Stimulated activated naive B cell treated with anti-CD40 and anti-IgM and Interleukin-4, amounts not matched to agents 10 μg/mL and 1 μg/mL and 100 μg/mL, for 72 hours (primary cell): ENCODE measurements at regions not wholly inside any gene's neighbourhood (a gene's known extent, or its start where the extent isn't known, plus 50 kb on each side); places are given as distances from the start of the nearest gene placed in this dataset.
A peak's percentile ranks its signal among the peaks of the same experiment; 100 is the strongest.
"Not testable (repeated sequence)": the region's sequence is repeated elsewhere in the genome, so short reads cannot be mapped to it uniquely, and the experiment has no call there.

Experiments
- ATAC-seq, 2 donors: fragments of 150-1000 bp; cut with Tn5 transposase; replicated peaks; 2 replicates each; pipeline ENCODE4 v1.10.0; 2021; ENCODE audit warnings: moderate library complexity in 1 of 2
- DNase-seq: peaks from one replicate; pipeline ENCODE4 v3.0.0; 2021
- H3K27ac Mint-ChIP-seq: one replicate; pipeline ENCODE4 v1.8.0; 2022; ENCODE audit warnings: mild to moderate bottlenecking, mixed read lengths
- H3K27me3 Mint-ChIP-seq, 2 donors: one replicate each; pipeline ENCODE4 v1.8.0; 2022; ENCODE audit warnings: mixed read lengths in 2 of 2
- H3K36me3 Mint-ChIP-seq, 2 donors: one replicate each; pipeline ENCODE4 v1.8.0; 2022; ENCODE audit warnings: mixed read lengths in 2 of 2, mild to moderate bottlenecking in 1 of 2
- H3K4me1 Mint-ChIP-seq, 2 donors: one replicate each; pipeline ENCODE4 v1.8.0; 2022; ENCODE audit warnings: mixed read lengths in 2 of 2, mild to moderate bottlenecking in 1 of 2
- H3K4me3 Mint-ChIP-seq, 2 donors: one replicate each; pipeline ENCODE4 v1.8.0; 2022; ENCODE audit warnings: mild to moderate bottlenecking in 2 of 2, mixed read lengths in 2 of 2, moderate library complexity in 1 of 2
- H3K9me3 Mint-ChIP-seq, 2 donors: one replicate each; pipeline ENCODE4 v1.8.0; 2022; ENCODE audit warnings: mixed read lengths in 2 of 2, mild to moderate bottlenecking in 1 of 2

GRCh38 chr5:112522891-112523673 is 104.0 kb upstream of the EPB41L4A start:
- peak; percentile 53 for DNase-seq
- not testable (repeated sequence) for H3K27me3 Mint-ChIP-seq

GRCh38 chr5:112523674-112524263 is 104.7 kb upstream of the EPB41L4A start:
- ATAC-seq, result peak; percentile 83 to 84
- H3K4me3 Mint-ChIP-seq, result peak overlapping the region; percentile 77 to 78
- H3K27ac Mint-ChIP-seq, result peak overlapping the region; percentile 88
- peaks cover 24% of the 10 kb centered on the region in 2 donors for H3K9me3 Mint-ChIP-seq
- H3K4me1 Mint-ChIP-seq, result peaks cover 66 to 81% of the 10 kb centered on the region in 2 donors
- H3K27me3 Mint-ChIP-seq, result not testable (repeated sequence)
- DNase-seq, result peak; percentile 74
- peaks cover 31 to 39% of the 10 kb centered on the region in 2 donors for H3K36me3 Mint-ChIP-seq

More at GRCh38 chr5:112522891-112523673, 104.0 kb upstream of the EPB41L4A start:
- H3K9me3 Mint-ChIP-seq, result peaks cover 28 to 30% of the 10 kb centered on the region in 2 donors
- H3K4me1 Mint-ChIP-seq, result peaks cover 63 to 85% of the 10 kb centered on the region in 2 donors
- peaks cover 31 to 46% of the 10 kb centered on the region in 2 donors for H3K36me3 Mint-ChIP-seq
- H3K4me3 Mint-ChIP-seq, result peak overlapping the region; percentile 77 to 78
- H3K27ac Mint-ChIP-seq, result peak overlapping the region; percentile 88
- peak; percentile 65 to 78 for ATAC-seq

DNA sequence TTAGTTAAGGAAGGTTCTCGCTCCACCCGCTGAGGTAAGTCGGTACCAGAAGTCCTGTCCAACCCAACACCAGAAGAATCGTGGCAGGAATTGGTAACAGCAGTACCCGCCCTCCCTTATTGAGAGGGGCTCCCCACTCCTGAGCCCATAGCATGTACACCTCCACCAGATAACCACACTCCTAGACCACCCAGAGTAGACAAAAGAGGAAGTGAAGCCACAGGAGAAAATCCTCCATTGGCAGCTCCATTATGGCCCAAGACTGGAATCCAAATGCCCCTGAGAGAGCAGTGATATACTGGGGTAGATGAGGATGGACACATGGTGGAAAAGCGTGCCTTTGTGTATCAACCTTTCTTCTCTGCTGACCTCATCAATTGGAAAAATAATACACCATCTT is 106.1 kb upstream of the EPB41L4A start:
- Mint-ChIP-seq H3K27ac (peak overlapping the region; percentile 88), H3K27me3 (no peaks in the 10 kb centered on the region), H3K9me3 (peaks cover 15 to 19% of the 10 kb centered on the region in 2 donors), H3K4me3 (peak overlapping the region; percentile 77 to 78), H3K4me1 (peaks cover 66 to 81% of the 10 kb centered on the region in 2 donors), H3K36me3 (peaks cover 22 to 34% of the 10 kb centered on the region in 2 donors)
- DNase-seq (no peak), ATAC-seq (no peak)

DNA sequence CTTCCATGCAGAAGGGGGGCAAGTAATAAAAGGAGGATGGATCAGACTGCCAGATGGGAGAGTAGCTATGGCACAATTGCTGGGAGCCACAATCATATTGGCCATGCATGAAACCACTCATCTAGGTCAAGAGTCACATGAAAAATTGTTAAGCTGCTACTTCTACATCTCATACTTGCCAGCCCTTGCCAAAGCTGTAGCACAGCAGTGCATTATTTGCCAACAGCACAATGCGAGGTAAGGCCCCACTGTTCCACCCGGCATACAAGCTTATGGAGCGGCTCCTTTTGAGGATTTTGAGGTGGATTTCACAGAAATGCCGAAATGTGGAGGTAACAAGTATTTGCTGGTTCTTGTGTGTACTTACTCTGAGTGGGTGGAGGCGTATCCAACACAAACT is 109.9 kb upstream of the EPB41L4A start:
- H3K4me3 Mint-ChIP-seq, result no peak overlapping the region
- peaks cover 15 to 34% of the 10 kb centered on the region in 2 donors for H3K36me3 Mint-ChIP-seq
- peaks cover 13 to 16% of the 10 kb centered on the region in 2 donors for H3K9me3 Mint-ChIP-seq
- ATAC-seq (no peak), DNase-seq (no peak)
- no peaks in the 10 kb centered on the region for H3K27me3 Mint-ChIP-seq
- H3K27ac Mint-ChIP-seq, result no peak overlapping the region
- peaks cover 56 to 72% of the 10 kb centered on the region in 2 donors for H3K4me1 Mint-ChIP-seq

GRCh38 chr5:112529525-112529924 is 110.4 kb upstream of the EPB41L4A start:
- Mint-ChIP-seq H3K4me1 (peaks cover 56 to 72% of the 10 kb centered on the region in 2 donors), H3K9me3 (peaks cover 13 to 18% of the 10 kb centered on the region in 2 donors), H3K36me3 (peaks cover 15 to 37% of the 10 kb centered on the region in 2 donors), H3K27me3 (no peaks in the 10 kb centered on the region), H3K27ac (peak overlapping the region; percentile 14), H3K4me3 (no peak overlapping the region)
- DNase-seq (no peak), ATAC-seq (peak in 1 of 2 donors; percentile 48)

- peaks cover 3% of the 10 kb centered on the region in 2 donors for H3K9me3 Mint-ChIP-seq
- H3K27ac Mint-ChIP-seq, result peak overlapping the region; percentile 94
- ATAC-seq, result peak; percentile 80 to 86
- H3K36me3 Mint-ChIP-seq, result peaks cover 3 to 22% of the 10 kb centered on the region in 2 donors
- H3K4me1 Mint-ChIP-seq, result peaks cover 41 to 54% of the 10 kb centered on the region in 2 donors
- DNase-seq, result no peak
- peak overlapping the region; percentile 67 to 75 for H3K4me3 Mint-ChIP-seq
- no peaks in the 10 kb centered on the region for H3K27me3 Mint-ChIP-seq
These were observed 113.7 kb upstream of the EPB41L4A start for GRCh38 chr5:112532654-112533360.

DNA sequence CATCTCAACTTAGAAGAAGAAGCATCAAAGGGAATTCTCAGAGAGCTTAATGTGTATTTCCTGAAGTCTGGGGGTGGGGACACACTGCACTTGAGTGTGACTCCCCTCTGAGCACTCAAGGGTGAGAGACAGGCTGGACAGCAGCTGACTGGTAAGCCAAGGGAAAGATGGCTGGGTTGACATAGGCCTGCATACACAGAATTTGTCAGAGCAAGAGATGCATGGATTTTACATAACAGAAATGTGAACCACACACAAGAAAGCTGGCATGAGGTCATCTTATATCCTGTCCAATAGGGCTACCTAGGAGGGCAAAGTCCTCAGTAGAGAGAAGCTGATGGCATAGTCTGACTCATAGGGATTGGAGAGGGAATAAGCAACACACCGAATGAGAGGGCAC is 114.3 kb upstream of the EPB41L4A start:
- H3K27ac Mint-ChIP-seq, result peak overlapping the region; percentile 94
- peaks cover 3 to 22% of the 10 kb centered on the region in 2 donors for H3K36me3 Mint-ChIP-seq
- H3K4me3 Mint-ChIP-seq, result peak overlapping the region; percentile 67 to 75

DNA sequence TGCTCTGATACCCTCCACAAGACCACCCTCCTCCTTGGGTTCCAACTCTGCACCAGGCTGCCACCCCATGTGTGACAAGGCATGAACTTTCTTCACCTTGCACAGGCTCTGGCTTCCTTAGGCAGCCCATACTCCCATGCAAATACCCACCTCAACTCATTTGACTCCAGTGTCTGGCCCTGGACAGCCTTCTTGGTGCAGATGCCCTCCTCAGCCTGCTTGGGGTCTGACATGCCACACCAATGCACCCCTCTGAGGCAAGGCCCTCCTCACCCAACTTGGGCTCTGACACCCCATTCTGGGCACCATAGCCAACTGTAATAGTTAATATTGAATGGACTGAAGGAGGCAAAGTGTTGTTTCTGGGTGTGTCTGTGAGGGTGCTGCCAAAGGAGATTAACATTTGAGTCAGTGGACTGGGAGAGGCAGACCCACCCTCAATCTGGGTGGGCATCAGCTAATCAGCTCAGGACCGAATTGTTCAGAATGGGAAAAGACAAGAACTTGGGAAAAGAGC is 115.0 kb upstream of the EPB41L4A start:
- Mint-ChIP-seq H3K27me3 (no peaks in the 10 kb centered on the region), H3K9me3 (peaks cover 3% of the 10 kb centered on the region in 2 donors), H3K4me1 (peaks cover 36 to 48% of the 10 kb centered on the region in 2 donors), H3K27ac (peak overlapping the region; percentile 89), H3K4me3 (peak overlapping the region in 1 of 2 donors; percentile 36), H3K36me3 (peaks cover 6 to 22% of the 10 kb centered on the region in 2 donors)
- ATAC-seq (no peak), DNase-seq (no peak)

More for the DNA sequence above, 114.3 kb upstream of the EPB41L4A start:
- H3K27me3 Mint-ChIP-seq, result no peaks in the 10 kb centered on the region
- DNase-seq, result peak; percentile 30
- H3K4me1 Mint-ChIP-seq, result peaks cover 39 to 54% of the 10 kb centered on the region in 2 donors
- peak; percentile 71 to 81 for ATAC-seq
- peaks cover 3% of the 10 kb centered on the region in 2 donors for H3K9me3 Mint-ChIP-seq

- ATAC-seq, result no peak
- peaks cover 6 to 25% of the 10 kb centered on the region in 2 donors for H3K36me3 Mint-ChIP-seq
- peak overlapping the region; percentile 89 for H3K27ac Mint-ChIP-seq
- H3K27me3 Mint-ChIP-seq, result no peaks in the 10 kb centered on the region
- peaks cover 3% of the 10 kb centered on the region in 2 donors for H3K9me3 Mint-ChIP-seq
- peaks cover 33 to 42% of the 10 kb centered on the region in 2 donors for H3K4me1 Mint-ChIP-seq
- H3K4me3 Mint-ChIP-seq, result peak overlapping the region in 1 of 2 donors; percentile 36
- no peak for DNase-seq
These were observed 115.7 kb upstream of the EPB41L4A start for GRCh38 chr5:112534611-112535255.

- H3K4me3 Mint-ChIP-seq, result no peak overlapping the region
- peaks cover 3% of the 10 kb centered on the region in 2 donors for H3K9me3 Mint-ChIP-seq
- DNase-seq (no peak), ATAC-seq (no peak)
- peak overlapping the region; percentile 16 for H3K27ac Mint-ChIP-seq
- no peaks in the 10 kb centered on the region for H3K27me3 Mint-ChIP-seq
- H3K36me3 Mint-ChIP-seq, result peaks cover 6 to 23% of the 10 kb centered on the region in 2 donors
- H3K4me1 Mint-ChIP-seq, result peaks cover 33 to 36% of the 10 kb centered on the region in 2 donors
These were observed 116.3 kb upstream of the EPB41L4A start for GRCh38 chr5:112535356-112535755.

GRCh38 chr5:112544558-112544957 is 125.5 kb upstream of the EPB41L4A start:
- not testable (repeated sequence) for H3K4me3 Mint-ChIP-seq, H3K36me3 Mint-ChIP-seq, DNase-seq, H3K9me3 Mint-ChIP-seq, H3K27ac Mint-ChIP-seq, ATAC-seq
- peaks cover 6 to 10% of the 10 kb centered on the region in 2 donors for H3K4me1 Mint-ChIP-seq
- peaks cover 0 to 13% of the 10 kb centered on the region in 2 donors for H3K27me3 Mint-ChIP-seq

DNA sequence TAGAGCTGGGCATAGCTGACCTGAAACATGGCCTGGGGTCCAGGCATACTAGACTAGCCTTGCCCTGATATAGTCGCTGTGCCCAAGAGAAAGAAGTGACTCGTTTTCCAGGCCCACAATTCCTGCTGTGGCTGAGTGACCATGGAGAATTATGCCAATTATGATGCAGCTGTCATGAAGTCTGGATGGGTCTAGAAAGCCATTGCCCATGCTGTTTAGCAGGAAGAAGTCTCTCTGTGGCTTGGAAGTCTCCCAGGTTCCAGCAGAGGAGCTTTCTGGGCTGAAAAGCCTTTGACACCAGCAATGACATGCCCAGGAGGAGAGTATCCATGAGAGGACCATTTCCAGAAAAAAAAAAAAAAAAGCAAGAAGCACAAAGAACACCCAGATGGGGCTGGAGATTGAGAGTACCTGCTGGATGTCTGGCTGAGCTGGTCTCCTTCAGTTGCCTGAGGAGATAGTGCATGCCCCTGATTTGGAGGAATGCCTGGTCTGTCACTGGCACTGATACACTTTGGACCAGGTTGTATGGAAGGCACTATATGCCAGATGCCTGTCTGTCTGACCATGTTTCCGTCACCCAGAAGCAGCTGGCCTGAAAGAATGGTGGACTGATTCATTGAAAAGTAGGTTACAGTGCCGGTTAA is 128.0 kb upstream of the EPB41L4A start:
- peaks cover 0 to 1% of the 10 kb centered on the region in 2 donors for H3K36me3 Mint-ChIP-seq
- H3K27me3 Mint-ChIP-seq, result peaks cover 0 to 13% of the 10 kb centered on the region in 2 donors
- no peak overlapping the region for H3K4me3 Mint-ChIP-seq
- H3K9me3 Mint-ChIP-seq, result peaks cover 3 to 4% of the 10 kb centered on the region in 2 donors
- ATAC-seq (no peak), DNase-seq (no peak)
- peaks cover 10 to 12% of the 10 kb centered on the region in 2 donors for H3K4me1 Mint-ChIP-seq
- H3K27ac Mint-ChIP-seq, result no peak overlapping the region

GRCh38 chr5:112548246-112548881 is 129.3 kb upstream of the EPB41L4A start:
- peaks cover 1 to 4% of the 10 kb centered on the region in 2 donors for H3K9me3 Mint-ChIP-seq
- peak overlapping the region; percentile 21 for H3K27ac Mint-ChIP-seq
- H3K36me3 Mint-ChIP-seq, result no peaks in the 10 kb centered on the region
- peaks cover 10 to 12% of the 10 kb centered on the region in 2 donors for H3K4me1 Mint-ChIP-seq
- peaks cover 0 to 13% of the 10 kb centered on the region in 2 donors for H3K27me3 Mint-ChIP-seq
- DNase-seq (no peak), ATAC-seq (peak in 1 of 2 donors; percentile 48)
- H3K4me3 Mint-ChIP-seq, result no peak overlapping the region
